GM18498 (cell line): ENCODE measurements at regions not wholly inside any gene's neighbourhood (a gene's known extent, or its start where the extent isn't known, plus 50 kb on each side); places are given as distances from the start of the nearest gene placed in this dataset.

ENCODE experiments used
- ATAC-seq: cut with Tn5 transposase; IDR thresholded peaks from one replicate; pipeline ENCODE4 v1.9.1; 2021; ENCODE audit warnings: mild to moderate bottlenecking, moderate library complexity; ENCODE audit not compliant: unreplicated experiment

DNA sequence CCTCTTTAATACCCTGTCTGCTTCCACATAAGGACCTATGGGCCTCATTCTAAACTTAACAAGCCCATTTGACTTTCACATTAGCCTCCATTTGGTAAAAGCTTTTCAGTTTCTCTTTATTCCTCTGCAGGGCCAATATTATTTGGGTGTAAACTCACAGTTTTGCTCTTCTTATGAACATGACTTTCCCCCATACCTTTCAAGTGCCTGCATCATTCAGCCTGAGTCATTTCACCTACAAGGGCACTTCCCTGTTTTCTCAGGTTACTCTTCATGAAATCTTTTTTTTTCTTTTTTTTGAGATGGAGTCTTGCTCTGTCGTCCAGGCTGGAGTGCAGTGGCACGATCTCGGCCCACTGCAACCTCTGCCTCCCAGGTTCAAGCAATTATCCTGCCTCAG lies 1258.1 kb upstream of the CELF2 start:
- no peak for ATAC-seq

DNA sequence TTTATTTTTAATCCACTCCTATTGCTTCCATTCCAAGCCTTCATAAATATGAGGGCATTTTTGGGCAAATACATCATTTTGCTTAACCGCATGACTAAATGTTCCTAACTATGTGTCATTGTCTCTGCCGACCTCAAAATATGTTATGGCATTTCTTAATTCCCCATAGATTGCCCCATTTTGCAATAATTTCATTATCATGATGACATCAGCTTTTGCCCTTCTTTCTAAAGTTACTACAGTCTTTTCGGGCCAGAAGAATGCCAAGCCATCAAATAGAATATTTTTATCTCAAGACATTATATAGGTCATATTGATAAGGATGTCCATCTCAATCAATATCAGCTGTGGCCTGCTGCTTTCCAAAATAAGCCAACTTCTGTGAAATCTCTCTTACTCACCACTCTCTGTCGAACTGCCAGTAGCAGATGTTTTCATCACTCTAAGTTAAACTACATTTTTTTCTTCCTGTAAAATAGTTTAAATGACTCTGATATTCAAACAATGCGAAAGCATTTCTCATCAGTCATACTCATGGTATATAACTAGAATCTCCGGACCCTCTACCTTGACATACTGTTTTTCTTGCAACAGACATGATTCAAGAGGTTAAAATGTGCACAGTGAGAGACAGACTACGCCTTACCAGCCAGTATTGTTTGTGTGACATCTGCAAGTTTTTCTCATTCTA lies 1254.6 kb upstream of the CELF2 start:
- ATAC-seq, result no peak

DNA sequence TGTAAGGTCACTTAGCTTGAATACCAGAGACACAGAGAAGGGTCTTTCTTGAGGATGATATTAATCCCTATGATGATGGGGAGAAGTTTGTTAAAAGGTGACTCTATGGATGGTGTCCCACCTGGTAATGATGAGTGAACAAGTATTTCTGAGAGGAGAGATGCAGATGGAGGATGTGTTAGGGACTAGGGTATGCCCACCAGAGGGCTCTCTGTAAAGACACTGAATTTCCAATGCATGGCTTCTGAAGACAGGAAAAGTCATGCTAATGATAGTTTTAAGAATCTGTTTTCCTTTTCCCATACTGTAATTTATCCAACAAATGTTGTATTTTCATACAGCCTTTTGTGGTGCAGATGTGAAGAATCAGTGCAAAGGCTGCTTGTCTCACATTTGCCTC lies 1250.9 kb upstream of the CELF2 start:
- no peak for ATAC-seq

DNA sequence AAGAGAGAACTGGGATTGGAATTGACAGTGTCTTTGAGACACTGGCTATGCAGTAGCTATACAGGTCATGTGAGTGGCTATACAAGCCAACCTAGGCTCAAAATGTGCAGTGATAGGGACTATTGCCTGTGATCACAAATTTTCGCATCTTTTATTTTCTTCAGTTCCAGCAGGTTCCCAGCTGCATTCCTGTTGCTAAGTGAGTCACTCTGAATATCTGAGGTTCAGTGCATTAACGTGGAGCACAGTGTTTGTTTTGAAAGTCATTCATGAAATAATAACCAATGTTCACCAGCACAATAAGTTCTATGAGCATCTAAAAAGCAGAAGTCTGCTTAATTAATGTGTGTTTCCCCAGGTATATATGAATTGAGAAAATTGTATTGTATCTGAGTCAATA lies 1236.0 kb upstream of the CELF2 start:
- ATAC-seq, result no peak

DNA sequence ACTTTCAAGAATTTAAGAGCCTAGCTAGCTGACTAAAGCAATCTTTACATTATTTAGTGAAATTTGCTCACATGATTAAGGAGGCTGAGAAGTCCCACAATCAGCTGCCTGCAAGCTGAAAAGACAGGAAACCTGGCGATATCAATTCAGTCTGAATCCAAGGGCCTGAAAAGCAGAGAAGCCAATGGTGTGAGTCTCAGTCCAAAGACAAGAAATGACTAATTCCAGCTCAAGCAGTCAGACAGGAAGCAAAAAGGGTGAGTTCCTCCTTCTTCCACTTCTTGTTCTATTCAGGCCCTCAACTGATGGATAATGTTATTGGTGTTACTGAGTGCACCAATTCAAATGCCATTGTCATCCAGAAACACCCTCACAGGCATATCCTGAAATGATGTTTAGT lies 1231.6 kb upstream of the CELF2 start:
- ATAC-seq, result no peak

DNA sequence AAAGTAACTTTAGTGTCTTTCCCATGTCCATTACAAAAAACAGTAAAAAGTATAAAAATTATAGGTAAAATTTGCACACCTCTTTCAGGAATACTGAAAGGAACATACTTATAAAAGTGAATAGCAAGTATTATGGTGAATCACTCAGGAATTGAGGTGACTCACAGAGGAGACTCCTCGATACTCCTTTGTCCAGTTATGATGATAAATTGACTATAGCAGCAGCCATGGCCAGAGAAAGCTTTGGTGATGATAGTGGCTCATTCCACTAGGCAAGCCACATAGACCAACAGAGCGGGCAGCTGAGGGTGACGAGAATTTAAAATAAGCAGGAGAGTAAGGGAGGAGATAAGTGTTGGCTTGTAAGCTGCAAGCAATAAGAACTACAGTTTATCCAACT lies 1231.1 kb upstream of the CELF2 start:
- ATAC-seq, result no peak

DNA sequence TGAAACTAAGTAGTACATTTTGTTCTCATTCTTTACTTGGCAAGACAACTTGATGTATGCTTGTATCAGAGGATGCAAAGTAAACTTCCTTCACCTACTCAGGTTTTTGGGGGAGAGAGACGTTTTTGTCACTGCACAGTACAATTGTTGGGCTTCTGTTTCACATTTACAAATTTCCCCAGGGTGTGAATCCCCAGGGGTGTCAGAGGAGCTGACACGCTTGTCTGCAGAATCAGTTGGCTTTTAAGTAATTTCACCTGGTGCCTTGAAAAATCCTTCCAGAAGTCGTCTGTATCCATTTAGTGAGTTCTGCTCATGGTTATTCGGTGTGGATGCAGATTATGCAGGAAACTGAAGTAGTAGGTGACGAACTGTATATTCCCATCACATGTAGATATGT lies 1227.7 kb upstream of the CELF2 start:
- no peak for ATAC-seq

DNA sequence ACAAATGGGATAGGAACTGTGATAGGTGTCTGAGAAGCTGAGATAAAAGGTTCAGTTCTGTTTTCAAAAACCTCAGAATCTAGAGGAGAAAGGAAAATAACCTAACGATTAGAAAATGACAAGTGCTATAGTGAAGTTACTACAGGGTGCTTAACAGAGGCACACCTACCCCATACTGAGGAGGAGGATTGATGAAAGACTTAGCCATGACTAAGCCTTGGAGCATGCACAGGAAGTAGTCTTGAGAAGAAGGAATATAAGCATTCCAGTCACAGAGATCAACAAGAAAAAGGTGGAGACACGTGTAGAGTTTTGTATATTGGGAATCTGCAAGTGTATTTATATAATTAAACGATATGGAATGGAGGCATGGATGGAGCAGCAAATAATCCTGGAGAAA lies 1225.5 kb upstream of the CELF2 start:
- ATAC-seq, result no peak

DNA sequence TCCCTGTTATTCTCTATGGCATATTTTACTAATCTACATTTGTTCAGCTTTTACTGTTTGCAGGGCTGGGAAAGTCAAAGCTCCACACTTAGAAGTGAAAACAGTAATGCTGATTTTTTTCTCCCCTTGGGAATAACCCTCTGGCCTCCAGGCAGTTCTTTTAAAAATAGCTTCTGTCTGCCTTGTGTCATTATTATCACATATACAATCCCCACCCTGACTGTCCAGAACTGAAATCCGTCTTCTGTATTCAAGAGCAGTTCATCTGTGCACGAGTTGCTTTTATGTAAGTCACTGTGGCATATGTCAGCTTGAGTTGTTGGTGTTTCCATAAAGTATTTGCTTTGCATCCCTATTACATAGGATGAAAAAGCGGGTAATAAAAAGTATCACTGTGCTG lies 1221.1 kb upstream of the CELF2 start:
- no peak for ATAC-seq

DNA sequence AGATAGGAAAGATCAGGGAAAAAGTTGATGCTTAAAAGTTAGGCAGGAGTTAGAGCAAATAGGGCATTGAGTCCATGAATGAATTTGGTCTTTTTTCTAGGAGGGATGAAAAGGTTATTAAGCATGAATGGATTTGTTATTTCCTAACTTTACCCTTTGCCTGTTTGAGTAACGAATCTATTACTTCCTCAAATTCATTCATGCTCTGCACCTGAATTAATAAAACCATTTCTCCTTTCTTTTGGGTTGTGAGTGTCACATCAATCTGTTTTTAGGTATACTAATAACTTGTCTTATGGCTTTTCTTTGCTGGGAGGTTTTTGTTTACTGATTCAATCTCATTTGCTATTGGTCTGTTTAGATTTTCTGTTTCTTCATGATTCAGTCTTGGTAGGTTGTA lies 1217.7 kb upstream of the CELF2 start:
- no peak for ATAC-seq

DNA sequence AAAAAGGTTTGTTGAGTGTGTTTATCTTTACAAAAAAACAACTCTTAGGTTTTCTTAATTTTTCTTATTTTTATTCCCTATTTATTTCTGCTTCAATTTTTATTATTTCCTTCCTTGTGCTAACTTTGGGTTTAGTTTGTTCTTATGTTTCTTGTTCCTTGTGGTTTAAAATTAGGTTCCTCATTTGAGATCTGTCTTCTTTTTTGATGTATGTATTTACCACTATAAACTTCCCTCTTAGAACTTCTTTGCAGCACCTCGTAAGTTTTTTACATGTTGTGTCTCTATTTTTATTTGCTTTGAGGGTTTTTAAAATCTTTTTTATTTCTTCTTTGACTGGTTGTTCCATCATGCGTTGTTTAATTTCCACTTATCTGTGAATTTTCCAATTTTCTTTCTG lies 1217.1 kb upstream of the CELF2 start:
- ATAC-seq, result no peak

DNA sequence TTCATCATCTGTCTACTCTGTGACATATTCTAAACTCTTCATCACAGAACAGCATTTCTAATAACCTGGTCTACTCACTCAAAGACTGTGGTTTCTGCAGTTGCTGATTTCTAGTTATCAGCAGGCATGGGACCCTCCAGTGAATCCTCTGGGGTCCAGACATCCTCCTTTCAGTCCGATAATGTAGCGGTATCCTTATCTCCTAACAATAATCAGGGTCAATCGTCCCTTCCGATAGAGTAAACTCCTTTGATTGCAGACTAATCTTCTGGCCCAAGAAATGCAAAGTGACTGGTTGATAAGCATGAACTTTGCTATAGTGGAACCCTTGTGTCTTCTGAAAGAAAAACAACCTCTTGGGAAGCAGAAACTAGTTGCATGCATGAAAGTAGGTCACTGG lies 1209.8 kb upstream of the CELF2 start:
- no peak for ATAC-seq

DNA sequence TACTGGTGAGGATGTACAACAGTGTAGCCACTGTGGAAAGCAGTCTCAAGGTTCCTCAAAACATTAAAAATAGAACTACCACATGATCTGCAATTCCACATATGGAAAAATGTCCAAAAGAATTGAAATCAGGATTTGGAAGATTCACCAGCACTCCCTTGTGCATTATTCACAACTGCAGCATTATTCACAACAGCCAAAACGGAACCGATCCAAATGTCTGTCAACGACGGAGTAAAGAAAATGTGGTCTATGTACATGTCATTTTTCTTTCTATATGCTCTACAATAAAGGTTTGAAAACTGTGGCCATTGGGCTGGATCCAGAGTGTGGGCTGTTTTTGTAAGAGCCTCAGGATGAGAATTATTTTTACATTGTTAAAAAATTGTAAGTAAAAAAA lies 1206.1 kb upstream of the CELF2 start:
- no peak for ATAC-seq

DNA sequence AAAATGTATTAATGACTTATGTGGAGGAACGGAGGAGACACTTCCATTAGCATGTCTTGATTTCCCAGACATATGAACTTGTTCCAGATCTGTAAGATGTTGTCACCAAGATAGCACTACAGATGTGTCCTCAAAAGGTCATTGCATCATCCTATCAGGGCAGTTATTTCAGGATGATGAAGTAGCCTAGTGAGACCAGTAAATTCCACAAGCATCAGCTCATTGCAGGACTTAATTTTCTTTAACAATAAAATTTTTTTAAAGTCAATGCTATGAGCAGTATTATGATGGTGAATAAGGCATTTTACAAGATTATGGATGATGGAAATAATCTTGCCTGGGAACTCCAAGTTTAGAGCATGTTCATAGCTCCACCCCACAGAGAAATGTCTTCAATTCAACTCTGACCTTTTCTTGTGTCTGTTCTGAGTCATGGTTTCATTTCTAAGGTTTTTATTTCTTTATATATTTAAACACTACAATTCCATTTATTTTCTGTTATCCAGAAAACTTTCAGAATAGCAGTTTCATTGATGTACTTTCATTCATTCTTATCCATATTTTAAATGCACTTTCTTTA lies 1203.3 kb upstream of the CELF2 start:
- no peak for ATAC-seq

DNA sequence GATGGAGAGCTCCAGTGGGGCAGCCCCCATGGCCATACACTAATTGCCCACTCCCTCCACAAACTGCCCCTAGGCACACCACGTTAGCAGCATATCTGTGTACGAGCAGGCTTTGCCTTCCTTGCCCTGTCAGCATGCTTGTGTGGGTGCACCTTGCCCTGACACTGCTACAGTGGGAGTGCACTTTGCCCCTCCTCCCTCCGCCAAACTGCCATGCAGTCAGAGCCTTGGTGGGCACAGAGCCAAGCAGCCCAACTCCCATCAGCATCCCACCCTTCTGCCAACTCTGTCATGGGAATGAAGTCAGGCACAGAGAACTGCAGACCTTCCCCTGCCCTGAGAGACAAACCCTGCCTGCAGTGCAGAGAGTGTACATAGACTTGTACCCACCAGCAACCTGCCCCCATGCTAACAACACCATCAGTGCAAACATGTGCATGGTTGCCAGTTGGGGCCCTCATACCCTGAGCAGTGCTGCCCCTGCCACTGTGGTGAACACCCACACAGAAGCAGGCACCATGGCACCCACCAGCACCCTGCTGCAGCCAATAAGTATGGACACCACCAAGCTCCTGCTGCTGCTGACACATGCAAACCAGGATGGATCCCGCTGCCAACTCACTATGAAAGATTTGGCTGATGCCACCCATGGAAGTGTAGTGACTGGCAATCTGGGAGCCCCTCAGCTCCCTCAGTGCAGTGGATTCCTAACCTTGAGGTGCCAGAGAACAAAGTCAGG lies 1197.7 kb upstream of the CELF2 start:
- ATAC-seq, result no peak

DNA sequence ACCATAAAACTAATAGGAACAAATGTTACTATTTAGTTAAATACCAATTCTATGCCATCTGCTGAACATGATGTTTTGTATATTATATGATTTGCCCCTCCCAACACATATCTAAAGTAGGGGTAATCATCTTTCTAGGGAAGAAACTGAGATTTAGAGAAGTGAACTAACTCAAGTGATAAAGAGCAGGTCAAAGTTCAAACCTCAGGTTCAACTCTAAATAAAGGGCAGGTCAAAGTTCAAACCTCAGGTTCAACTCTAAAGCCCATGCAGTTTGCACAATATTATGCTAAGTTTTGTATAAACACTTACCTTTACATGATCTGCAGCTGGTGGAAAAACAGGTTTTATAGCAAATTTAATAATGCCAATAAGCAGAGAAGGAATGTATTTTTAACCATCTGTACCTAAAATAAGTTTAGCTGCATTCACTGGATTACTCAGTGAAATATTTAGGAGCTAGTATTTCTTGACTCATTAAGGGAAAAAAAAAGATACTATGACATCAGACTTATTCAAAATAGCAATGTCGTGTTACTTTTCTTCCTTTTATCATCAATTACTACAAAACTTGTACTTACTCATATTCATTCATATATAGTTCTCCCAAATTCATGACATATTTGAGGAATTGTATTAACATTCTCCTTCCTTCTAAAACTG lies 1194.3 kb upstream of the CELF2 start:
- ATAC-seq, result no peak

DNA sequence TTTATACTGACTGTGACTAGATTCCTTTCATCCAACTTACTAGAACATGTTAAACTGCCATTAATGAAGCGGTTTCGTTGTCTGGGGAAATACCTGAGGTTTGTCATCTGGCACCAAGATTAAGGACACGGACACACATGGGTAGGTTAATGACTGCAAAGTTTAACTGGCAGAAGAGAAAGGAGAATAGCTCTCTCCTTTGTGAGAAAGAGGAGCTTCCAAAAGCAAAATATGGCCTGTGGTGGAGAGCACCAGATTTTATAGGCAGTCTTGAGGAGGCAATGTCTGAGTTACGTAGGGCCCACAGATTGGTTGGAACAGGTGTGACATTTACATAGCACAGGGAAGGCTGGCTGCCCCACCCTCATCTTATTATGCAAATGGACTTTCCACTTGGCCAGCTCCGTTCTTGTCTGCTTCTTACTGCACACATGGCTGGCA lies 1193.0 kb upstream of the CELF2 start:
- no peak for ATAC-seq

DNA sequence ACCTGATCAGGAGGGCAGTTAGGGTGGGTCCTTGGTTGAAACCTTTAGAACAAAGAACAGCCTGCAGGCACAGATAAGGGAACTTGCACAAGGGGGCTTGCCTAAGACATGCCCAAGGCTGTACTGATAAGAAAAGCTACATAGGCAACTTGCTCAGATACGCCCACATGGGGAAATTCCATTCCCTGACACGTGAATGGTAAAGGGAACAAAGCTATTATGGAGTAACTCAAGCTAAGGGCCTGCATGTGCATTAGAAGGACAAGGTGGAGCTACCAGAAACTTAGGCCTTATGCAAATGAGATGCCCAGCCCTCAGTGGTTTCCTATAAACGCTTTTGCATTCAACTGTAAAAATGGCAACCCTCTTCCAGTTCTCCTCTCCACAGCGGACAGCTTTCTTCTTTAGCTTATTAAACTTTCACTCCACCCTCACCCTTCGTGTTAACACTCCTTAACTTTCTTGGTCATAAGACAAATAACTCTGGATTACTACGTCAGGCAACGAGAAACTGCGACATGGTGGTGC lies 1192.1 kb upstream of the CELF2 start:
- ATAC-seq, result no peak

DNA sequence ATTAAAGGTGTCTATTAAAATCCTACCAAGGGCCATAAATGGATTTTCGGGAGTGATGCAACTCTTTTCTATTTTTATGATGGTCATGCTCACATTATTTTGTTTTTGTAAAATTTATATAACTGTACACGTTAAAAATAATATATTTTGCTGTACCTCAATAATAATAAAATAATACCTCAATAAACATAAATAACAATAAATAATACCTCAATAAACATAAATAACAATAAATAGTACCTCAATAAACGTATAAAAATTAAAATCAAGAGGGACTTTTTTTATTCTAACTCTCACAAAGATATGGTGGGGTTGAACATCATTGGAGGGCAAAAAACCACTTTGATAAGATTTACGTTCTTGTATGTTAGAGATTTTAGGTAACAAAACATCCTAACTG lies 1189.6 kb upstream of the CELF2 start:
- no peak for ATAC-seq

DNA sequence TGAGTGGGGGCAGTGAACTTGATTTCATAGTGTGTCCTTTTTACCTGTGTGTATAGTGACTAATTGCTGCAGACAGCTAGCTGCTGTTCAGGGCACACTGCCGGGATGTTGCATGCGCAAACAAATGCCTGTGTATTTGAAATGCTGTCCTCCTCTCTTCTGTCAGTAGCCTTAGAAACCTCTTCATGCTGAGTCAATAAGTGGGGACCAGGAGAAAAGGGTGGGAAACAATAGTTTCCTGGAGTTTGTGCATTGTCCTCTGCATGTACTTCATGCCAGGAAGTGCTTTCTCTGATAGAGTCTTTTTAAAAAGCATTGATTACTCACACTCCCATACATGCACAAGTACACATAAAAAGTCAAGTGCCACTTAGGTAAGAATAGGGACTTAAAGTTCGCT lies 1183.7 kb upstream of the CELF2 start:
- ATAC-seq, result no peak

DNA sequence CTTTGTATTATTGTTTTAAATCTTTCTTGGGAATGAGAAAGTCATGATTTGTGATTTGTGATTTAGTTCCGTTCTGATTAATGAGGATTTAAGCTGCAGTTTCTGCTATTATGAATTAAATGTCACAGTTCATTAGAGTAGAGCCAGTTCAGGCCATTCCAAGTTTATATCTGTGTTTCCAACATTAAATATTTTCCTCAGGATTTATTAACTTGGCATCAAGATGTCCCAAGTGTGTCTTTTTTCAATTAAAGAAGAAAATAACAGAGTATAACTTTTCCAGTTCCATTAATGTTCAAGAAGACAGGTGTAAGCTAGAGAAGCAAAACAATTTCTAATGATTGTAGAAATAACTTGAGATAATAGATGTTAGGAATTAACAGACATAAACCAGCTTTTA lies 1183.2 kb upstream of the CELF2 start:
- no peak for ATAC-seq

DNA sequence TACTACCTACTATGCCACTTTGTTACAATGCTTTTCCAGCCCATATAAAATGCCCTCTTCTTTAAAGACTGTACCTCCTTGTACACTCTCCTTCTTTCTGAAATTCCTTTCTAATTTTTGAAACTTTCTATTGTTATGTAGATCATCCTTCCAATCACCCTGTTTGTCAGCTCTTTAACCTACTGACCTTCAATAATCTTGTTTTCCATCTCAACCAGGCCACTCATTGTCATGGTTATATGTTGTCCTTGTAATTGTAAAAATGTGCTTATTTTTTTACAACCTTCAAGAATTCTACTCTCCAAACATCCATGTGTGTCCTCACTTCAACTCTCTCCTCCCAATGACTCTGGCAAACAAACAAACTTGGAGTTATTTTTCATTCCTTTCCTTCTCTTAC lies 1172.6 kb upstream of the CELF2 start:
- ATAC-seq, result no peak
